Dermis blood vessel endothelial cell (primary cell): ENCODE measurements at regions not wholly inside any gene's neighbourhood (a gene's known extent, or its start where the extent isn't known, plus 50 kb on each side); places are given as distances from the start of the nearest gene placed in this dataset.

Source experiments
- DNase-seq: peaks from one replicate; pipeline ENCODE4 v3.0.0; 2010

DNA sequence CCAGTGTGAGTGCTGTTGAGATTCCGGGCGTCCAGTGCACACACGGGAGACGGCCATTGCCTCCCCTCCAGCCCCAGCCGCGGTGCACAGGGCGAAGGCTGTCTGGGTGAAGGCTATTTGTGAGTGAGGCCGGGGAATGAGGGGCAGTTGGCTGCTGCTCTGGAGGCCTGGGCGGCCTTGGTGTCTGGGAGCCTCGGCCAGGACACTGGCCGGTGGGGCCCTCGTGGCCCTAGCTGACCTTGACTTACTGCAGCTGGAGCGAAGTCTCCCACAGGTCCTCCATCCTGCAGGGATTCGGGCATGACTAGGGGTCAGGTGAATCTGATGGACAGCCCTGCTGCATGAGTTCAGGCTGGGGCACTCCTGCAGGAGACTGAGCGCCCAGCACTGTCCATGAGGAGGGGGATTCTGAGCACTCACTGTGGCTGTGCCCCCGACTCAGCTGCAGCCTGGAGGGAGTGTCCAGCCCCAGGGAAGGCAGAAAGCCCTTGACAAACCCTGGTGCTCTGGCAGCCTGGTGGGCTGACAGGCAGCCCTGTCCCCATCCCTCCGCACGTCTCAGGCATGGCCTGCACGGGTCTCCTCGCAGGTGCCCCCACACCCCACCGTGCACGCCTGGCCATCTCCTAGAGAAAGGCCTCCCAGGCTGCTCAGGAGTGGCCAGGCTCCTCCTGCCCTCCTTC, 52.7 kb upstream of the FAM20C start:
- no peak for DNase-seq

DNA sequence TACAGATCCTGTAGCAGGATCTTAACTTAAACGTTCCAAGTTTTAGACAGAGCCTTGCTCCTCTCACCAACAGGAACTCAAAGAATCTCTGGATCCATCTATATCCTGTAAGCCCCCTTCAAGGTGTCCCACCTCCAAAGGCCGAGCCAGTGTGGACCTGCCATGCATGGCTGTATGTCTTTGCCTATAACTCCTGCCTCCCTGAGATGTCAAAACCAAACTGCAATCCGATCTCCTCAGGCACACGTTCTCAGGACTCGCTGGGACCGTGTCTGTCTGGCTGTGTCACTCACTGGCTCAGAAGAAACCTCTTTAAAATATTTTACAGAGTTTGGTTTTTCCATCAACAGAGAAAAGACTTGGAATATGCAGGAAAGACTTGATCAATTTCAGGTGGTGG, 51.4 kb upstream of the FAM20C start:
- no peak for DNase-seq

DNA sequence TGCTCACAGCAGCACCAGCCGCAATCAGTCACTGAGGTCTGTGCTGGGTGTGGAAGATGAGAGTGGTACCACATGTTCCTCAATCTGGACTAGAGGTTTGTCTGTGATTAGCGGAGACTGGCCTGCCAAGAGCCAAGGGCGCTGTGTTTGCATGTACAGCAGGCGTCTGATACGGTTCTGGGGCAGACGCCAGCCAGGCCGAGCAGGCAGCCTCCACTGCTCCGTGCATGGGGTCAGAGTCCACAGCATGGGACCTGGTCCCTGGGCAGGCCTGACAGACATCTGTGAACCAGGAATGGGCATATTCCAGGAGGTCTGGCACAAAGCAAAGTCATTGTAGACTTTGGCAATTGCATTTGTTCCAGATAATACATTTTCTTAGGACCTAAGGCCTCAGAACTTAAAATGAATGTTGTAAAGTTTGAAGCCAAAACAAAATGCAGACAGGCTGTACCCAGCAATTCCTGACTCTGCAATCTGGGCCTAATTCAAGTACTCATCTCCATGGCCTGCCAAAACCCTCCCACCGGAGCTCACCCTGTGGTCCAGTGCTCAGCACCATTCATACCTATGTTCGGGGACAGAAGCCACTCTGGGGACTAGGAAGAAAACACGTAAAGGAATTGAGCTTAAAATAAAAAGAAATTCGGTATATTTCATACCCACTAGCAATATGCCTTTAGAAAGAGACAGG, 50.0 kb upstream of the FAM20C start:
- DNase-seq: no peak
